ENCODE measurements at regions not wholly inside any gene's neighbourhood (a gene's known extent, or its start where the extent isn't known, plus 50 kb on each side); places are given as distances from the start of the nearest gene placed in this dataset.

GRCh38 chr7:13794581-13794980, 194.9 kb downstream of the ETV1 start:
- Histone ChIP-seq H3K27me3 (no peaks in the 10 kb centered on the region), H3K27ac (no peak overlapping the region), H3K36me3 (replicated peaks in 1 of 2) (no peaks in the 10 kb centered on the region), H3K4me1 (replicated peaks in 1 of 2) (no peaks in the 10 kb centered on the region), H3K4me3 (no peak overlapping the region), H3K9me3 (replicated peaks in 1 of 3) (no peaks in the 10 kb centered on the region)
- intact Hi-C loops (cut with DNase I), result no loop called here
- WGBS, 4 donors, result 80 to 93% (median 87%) methylated on average over 2 of the region's 2 CpGs
- TF ChIP-seq POLR2A (IDR thresholded peaks at IDR 0.05), result no peak
- TF ChIP-seq, protein P1, sequence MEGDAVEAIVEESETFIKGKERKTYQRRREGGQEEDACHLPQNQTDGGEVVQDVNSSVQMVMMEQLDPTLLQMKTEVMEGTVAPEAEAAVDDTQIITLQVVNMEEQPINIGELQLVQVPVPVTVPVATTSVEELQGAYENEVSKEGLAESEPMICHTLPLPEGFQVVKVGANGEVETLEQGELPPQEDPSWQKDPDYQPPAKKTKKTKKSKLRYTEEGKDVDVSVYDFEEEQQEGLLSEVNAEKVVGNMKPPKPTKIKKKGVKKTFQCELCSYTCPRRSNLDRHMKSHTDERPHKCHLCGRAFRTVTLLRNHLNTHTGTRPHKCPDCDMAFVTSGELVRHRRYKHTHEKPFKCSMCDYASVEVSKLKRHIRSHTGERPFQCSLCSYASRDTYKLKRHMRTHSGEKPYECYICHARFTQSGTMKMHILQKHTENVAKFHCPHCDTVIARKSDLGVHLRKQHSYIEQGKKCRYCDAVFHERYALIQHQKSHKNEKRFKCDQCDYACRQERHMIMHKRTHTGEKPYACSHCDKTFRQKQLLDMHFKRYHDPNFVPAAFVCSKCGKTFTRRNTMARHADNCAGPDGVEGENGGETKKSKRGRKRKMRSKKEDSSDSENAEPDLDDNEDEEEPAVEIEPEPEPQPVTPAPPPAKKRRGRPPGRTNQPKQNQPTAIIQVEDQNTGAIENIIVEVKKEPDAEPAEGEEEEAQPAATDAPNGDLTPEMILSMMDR (IDR thresholded peaks at IDR 0.05), result no peak
- no peak for DNase-seq

- Histone ChIP-seq H3K36me3 (replicated peaks in 1 of 2) (no peaks in the 10 kb centered on the region), H3K4me3 (no peak overlapping the region), H3K27ac (no peak overlapping the region), H3K27me3 (no peaks in the 10 kb centered on the region), H3K4me1 (replicated peaks in 1 of 2) (no peaks in the 10 kb centered on the region), H3K9me3 (replicated peaks in 1 of 3) (no peaks in the 10 kb centered on the region)
- TF ChIP-seq, protein P1 (IDR thresholded peaks at IDR 0.05), result no peak
- TF ChIP-seq POLR2A (IDR thresholded peaks at IDR 0.05), result no peak
- 80 to 88% (median 82%) methylated on average over 1 of the region's 1 CpG for WGBS, 4 donors
- intact Hi-C loops (cut with DNase I), result no loop called here
- no peak for DNase-seq
Observed at GRCh38 chr7:13797545-13797944, 191.9 kb downstream of the ETV1 start.

GRCh38 chr7:13800694-13801448, 188.6 kb downstream of the ETV1 start:
- intact Hi-C loops (cut with DNase I), result no loop called here
- Histone ChIP-seq H3K9me3 (replicated peaks in 1 of 3) (no peaks in the 10 kb centered on the region), H3K36me3 (replicated peaks in 1 of 2) (no peaks in the 10 kb centered on the region), H3K4me1 (replicated peaks in 1 of 2) (no peaks in the 10 kb centered on the region), H3K4me3 (no peak overlapping the region), H3K27ac (no peak overlapping the region), H3K27me3 (no peaks in the 10 kb centered on the region)
- no peak for TF ChIP-seq POLR2A (IDR thresholded peaks at IDR 0.05)
- TF ChIP-seq, protein P1 (IDR thresholded peaks at IDR 0.05), result no peak
- peak in 1 of 7 donors; percentile 12 for DNase-seq
- WGBS, 4 donors, result 76 to 85% (median 83%) methylated on average over 6 of the region's 6 CpGs

- DNase-seq, result no peak
- H3K4me1 ChIP-seq (replicated peaks in 1 of 2), result no peaks in the 10 kb centered on the region
- no peaks in the 10 kb centered on the region for H3K36me3 ChIP-seq (replicated peaks in 1 of 2)
- H3K27me3 ChIP-seq, result no peaks in the 10 kb centered on the region
- TF ChIP-seq POLR2A (IDR thresholded peaks at IDR 0.05), result no peak
- TF ChIP-seq, protein P1 (IDR thresholded peaks at IDR 0.05), result no peak
- intact Hi-C loops (cut with DNase I), result no loop called here
- 71 to 92% (median 85%) methylated on average over 1 of the region's 1 CpG for WGBS, 4 donors
- H3K27ac ChIP-seq, result no peak overlapping the region
- no peak overlapping the region for H3K4me3 ChIP-seq
- no peaks in the 10 kb centered on the region for H3K9me3 ChIP-seq (replicated peaks in 1 of 3)
Observed at GRCh38 chr7:13801669-13802068, 187.8 kb downstream of the ETV1 start.
